PFSK-1 (cell line): ENCODE measurements at regions not wholly inside any gene's neighbourhood (a gene's known extent, or its start where the extent isn't known, plus 50 kb on each side); places are given as distances from the start of the nearest gene placed in this dataset.

Experiments
- POLR2AphosphoS5 ChIP-seq: IDR thresholded peaks from 2 replicates; pipeline ENCODE4 v1.6.1; 2012; ENCODE audit warnings: low read depth, mild to moderate bottlenecking, control low read depth, low read length, moderate library complexity
- SIN3A ChIP-seq: IDR thresholded peaks from 2 replicates; pipeline ENCODE4 v1.6.1; 2012; ENCODE audit warnings: mild to moderate bottlenecking, low read length, moderate library complexity, borderline replicate concordance; ENCODE audit not compliant: insufficient read depth
- TAF1 ChIP-seq: IDR thresholded peaks from 2 replicates; pipeline ENCODE4 v1.6.1; 2012; ENCODE audit warnings: low read length, control low read depth, borderline replicate concordance; ENCODE audit not compliant: insufficient read depth

GRCh38 chr9:7591501-7591900 lies 208.1 kb downstream of the DMAC1 start:
- no peak for TF ChIP-seq POLR2AphosphoS5
- no peak for TF ChIP-seq SIN3A
- no peak for TF ChIP-seq TAF1
